Testis (tissue), 2 donors: ENCODE measurements at regions not wholly inside any gene's neighbourhood (a gene's known extent, or its start where the extent isn't known, plus 50 kb on each side); places are given as distances from the start of the nearest gene placed in this dataset.

Experiments
- POLR2A ChIP-seq: fragments of 450-650 bp; IDR thresholded peaks from one replicate; pipeline ENCODE4 v1.6.1; 2017; ENCODE audit warnings: antibody characterized with exemption, mild to moderate bottlenecking, moderate library complexity
- TF ChIP-seq, protein P1 (sequence below), 3 experiments: fragments of 450-650 bp in 2 of 3; fragments of 200-600 bp in 1 of 3; sonication (generic) in 1 of 3; IDR thresholded peaks; one replicate each; pipeline ENCODE4 v1.5.1; 2016 to 2019; ENCODE audit warnings: antibody characterized with exemption in 3 of 3, mild to moderate bottlenecking in 2 of 3, moderate library complexity in 1 of 3

DNA sequence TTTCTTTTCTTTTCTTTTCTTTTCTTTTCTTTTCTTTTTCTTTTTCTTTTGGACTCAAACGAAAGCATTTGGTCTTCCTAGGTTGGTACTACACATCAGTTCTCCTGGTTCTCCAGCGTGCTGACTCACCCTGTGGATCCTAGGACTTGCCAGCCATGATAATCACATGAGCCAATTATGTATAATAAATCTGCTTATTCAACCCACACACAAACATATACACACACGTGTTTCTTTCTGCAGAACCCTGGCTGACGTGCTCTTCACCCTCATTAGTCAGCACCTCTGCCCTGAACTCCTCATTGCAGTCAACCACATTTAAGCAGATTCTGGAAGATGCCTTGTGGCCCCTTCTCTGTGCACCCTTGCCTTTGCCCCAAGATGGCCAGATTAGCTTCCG is 162.4 kb upstream of the MYT1L start:
- no peak for TF ChIP-seq POLR2A
- TF ChIP-seq, protein P1, sequence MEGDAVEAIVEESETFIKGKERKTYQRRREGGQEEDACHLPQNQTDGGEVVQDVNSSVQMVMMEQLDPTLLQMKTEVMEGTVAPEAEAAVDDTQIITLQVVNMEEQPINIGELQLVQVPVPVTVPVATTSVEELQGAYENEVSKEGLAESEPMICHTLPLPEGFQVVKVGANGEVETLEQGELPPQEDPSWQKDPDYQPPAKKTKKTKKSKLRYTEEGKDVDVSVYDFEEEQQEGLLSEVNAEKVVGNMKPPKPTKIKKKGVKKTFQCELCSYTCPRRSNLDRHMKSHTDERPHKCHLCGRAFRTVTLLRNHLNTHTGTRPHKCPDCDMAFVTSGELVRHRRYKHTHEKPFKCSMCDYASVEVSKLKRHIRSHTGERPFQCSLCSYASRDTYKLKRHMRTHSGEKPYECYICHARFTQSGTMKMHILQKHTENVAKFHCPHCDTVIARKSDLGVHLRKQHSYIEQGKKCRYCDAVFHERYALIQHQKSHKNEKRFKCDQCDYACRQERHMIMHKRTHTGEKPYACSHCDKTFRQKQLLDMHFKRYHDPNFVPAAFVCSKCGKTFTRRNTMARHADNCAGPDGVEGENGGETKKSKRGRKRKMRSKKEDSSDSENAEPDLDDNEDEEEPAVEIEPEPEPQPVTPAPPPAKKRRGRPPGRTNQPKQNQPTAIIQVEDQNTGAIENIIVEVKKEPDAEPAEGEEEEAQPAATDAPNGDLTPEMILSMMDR (IDR thresholded peaks at IDR 0.05): no peak
